Kidney (tissue), 13 donors: ENCODE measurements at regions not wholly inside any gene's neighbourhood (a gene's known extent, or its start where the extent isn't known, plus 50 kb on each side); places are given as distances from the start of the nearest gene placed in this dataset.
"Not testable (repeated sequence)": the region's sequence is repeated elsewhere in the genome, so short reads cannot be mapped to it uniquely, and the experiment has no call there.

ENCODE experiments used
- DNase-seq, 5 donors: peaks; one replicate each; pipeline ENCODE4 v3.0.0-alpha.2; 2013 to 2020
- FAIRE-seq: peaks from 2 replicates; lab custom pipeline; 2012; peaks lifted over from hg19 to GRCh38; lab: Jason Lieb, UNC
- H3K27ac ChIP-seq, 2 donors: one replicate each; pipeline ENCODE4 v1.7.0; 2013; ENCODE audit warnings: low read depth in 2 of 2, low read length in 2 of 2, inconsistent platforms in 1 of 2
- H3K27me3 ChIP-seq: one replicate; pipeline ENCODE4 v1.7.1; 2013; ENCODE audit warnings: low read length, inconsistent platforms; ENCODE audit not compliant: control insufficient read depth, insufficient read depth
- H3K36me3 ChIP-seq, 3 donors: one replicate each; pipeline versions ENCODE4 v1.7.0 to v1.7.1; 2013; ENCODE audit warnings: low read length in 3 of 3, control low read depth in 1 of 3, inconsistent platforms in 1 of 3; ENCODE audit not compliant: insufficient read depth in 3 of 3, control insufficient read depth in 2 of 3
- H3K4me1 ChIP-seq, 3 donors: one replicate each; pipeline versions ENCODE4 v1.7.0 to v1.7.1; 2013; ENCODE audit warnings: low read length in 3 of 3, inconsistent platforms in 1 of 3, low read depth in 1 of 3; ENCODE audit not compliant: control insufficient read depth in 2 of 3, insufficient read depth in 2 of 3
- H3K4me3 ChIP-seq, 3 donors: one replicate each; pipeline versions ENCODE4 v1.7.0 to v1.8.1; 2013; ENCODE audit warnings: low read length in 3 of 3, control low read depth in 1 of 3, inconsistent platforms in 1 of 3
- H3K9ac ChIP-seq, 3 donors: one replicate each; pipeline versions ENCODE4 v1.7.0 to v1.7.1; 2013; ENCODE audit warnings: low read length in 3 of 3, control low read depth in 1 of 3, inconsistent platforms in 1 of 3
- H3K9me3 ChIP-seq, 3 donors: one replicate each; pipeline versions ENCODE4 v1.7.0 to v1.7.1; 2013; ENCODE audit warnings: low read length in 3 of 3, control low read depth in 1 of 3, inconsistent platforms in 1 of 3; ENCODE audit not compliant: control insufficient read depth in 2 of 3, insufficient read depth in 1 of 3
- CTCF ChIP-seq: IDR thresholded peaks from 3 replicates; pipeline ENCODE4 v1.5.1; 2012; ENCODE audit warnings: mild to moderate bottlenecking, moderate library complexity, borderline replicate concordance; ENCODE audit not compliant: insufficient read depth; ENCODE audit errors: extremely low read depth
- intact Hi-C: fragments of 100-400 bp; cut with DNase I; formaldehyde crosslinking; loops from one replicate; pipeline ENCODE4 v1.11.1; 2022
- donor health status: control.
- donor health status: control.
- donor health status: control.
- donor health status: control.
- donor health status: control.
- donor health status: DM: yes; HTN: yes; CAD: no.
- donor health status: Normal renal cell carcinoma (clear cell type).

GRCh38 chr7:136104269-136104603, 127.1 kb upstream of the MTPN start:
- no peak for TF ChIP-seq CTCF
- Histone ChIP-seq H3K27ac (no peak overlapping the region), H3K36me3 (no peaks in the 10 kb centered on the region), H3K4me1 (no peaks in the 10 kb centered on the region), H3K9ac (no peak overlapping the region), H3K4me3 (no peak overlapping the region), H3K27me3 (no peaks in the 10 kb centered on the region), H3K9me3 (no peaks in the 10 kb centered on the region)
- no peak for FAIRE-seq
- DNase-seq: no peak
- intact Hi-C loops: no loop called here

DNA sequence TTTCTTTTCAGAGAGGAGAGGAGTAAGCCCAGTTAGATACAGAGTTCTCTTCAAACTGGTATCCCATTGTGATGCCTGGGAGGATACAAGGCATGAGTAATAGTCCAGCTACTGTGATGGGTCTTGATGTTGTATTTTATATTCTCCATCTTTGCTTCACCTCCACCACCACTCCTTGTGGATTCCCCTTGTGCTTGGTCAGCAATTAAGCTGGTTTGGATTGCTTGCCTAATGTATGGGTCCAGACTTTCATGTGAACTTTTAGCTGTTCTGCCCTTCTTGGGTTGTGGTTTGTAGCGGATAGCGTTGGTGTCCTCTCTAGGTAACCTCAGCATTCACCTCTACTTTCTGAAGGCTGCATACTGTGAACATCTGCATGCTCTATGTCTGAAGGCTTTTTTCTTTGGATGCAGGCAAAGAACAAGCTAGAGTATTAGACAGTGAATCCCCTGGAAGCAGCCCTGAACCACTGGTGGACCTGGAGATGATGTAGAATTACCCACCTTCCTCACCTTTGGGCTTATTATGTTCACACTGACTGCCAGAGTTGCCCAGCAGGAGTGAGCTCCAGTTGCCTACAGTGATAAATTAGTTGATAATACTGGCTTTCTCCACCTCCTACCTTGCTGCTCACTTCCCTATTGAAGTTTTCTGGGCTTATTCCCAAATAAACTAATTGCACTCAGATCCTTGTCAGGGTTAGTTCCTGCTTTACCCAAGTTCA, 126.5 kb upstream of the MTPN start:
- no peak overlapping the region for H3K4me3 ChIP-seq
- no peak overlapping the region for H3K9ac ChIP-seq
- no peaks in the 10 kb centered on the region for H3K27me3 ChIP-seq
- TF ChIP-seq CTCF: no peak
- no peaks in the 10 kb centered on the region for H3K4me1 ChIP-seq
- intact Hi-C loops: no loop called here
- no peaks in the 10 kb centered on the region for H3K36me3 ChIP-seq
- FAIRE-seq: no peak
- no peak overlapping the region for H3K27ac ChIP-seq
- no peaks in the 10 kb centered on the region for H3K9me3 ChIP-seq
- no peak for DNase-seq

GRCh38 chr7:136102881-136103280, 125.7 kb upstream of the MTPN start:
- no peak for DNase-seq
- Histone ChIP-seq H3K9me3 (no peaks in the 10 kb centered on the region), H3K4me1 (no peaks in the 10 kb centered on the region), H3K9ac (no peak overlapping the region), H3K4me3 (no peak overlapping the region), H3K27me3 (no peaks in the 10 kb centered on the region), H3K27ac (no peak overlapping the region), H3K36me3 (no peaks in the 10 kb centered on the region)
- TF ChIP-seq CTCF: no peak
- intact Hi-C loops: no loop called here
- FAIRE-seq: no peak

GRCh38 chr7:136092714-136093113, 115.6 kb upstream of the MTPN start:
- FAIRE-seq, DNase-seq, H3K4me1 ChIP-seq, intact Hi-C loops, H3K4me3 ChIP-seq, H3K9me3 ChIP-seq, H3K9ac ChIP-seq, H3K27me3 ChIP-seq, H3K36me3 ChIP-seq, H3K27ac ChIP-seq: not testable (repeated sequence)
